GM21360 (cell line): ENCODE measurements at regions not wholly inside any gene's neighbourhood (a gene's known extent, or its start where the extent isn't known, plus 50 kb on each side); places are given as distances from the start of the nearest gene placed in this dataset.
A peak's percentile ranks its signal among the peaks of the same experiment; 100 is the strongest.

Source experiments
- ATAC-seq: cut with Tn5 transposase; IDR thresholded peaks from one replicate; pipeline ENCODE4 v1.9.1; 2021; ENCODE audit warnings: mild to moderate bottlenecking, moderate library complexity; ENCODE audit not compliant: unreplicated experiment

DNA sequence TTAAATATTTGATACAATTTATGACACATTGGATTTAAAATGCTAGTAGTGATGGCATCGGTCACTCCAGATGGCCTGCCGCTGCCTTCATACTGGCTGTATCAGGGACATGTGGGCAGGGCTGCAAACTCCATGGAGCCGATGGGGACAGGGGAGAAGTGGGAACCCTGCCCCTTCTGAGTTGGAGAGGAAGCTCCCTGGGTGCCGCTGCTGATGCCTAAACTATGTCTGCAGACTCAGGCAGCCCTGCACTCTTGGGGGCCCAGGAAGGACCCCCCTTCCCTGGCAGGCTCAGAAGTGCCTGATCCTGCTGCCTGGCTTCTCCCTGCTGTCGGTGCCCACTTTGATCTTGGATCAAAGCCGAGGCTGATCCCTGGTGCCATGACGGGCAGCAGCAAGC is 1522.1 kb downstream of the OTOL1 start:
- no peak for ATAC-seq

DNA sequence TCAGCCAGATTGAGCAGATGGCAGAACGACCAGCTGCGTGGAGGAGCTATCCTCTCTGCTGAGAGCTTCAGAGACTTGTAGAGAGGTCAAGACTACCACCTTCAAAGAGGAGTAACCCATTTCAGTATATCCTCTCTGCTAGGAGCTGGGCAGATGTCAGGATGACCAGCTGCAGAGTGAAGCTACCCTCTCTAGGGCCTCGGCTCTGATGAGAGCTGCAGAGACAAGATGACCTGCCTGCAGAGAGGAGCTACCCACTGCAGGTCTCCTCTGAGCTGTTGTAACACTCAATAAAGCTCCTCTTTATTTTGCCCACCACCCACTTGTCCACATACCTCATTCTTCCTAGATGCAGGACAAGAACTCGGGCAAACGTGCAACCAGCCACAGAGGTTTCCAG is 1522.7 kb downstream of the OTOL1 start:
- no peak for ATAC-seq

DNA sequence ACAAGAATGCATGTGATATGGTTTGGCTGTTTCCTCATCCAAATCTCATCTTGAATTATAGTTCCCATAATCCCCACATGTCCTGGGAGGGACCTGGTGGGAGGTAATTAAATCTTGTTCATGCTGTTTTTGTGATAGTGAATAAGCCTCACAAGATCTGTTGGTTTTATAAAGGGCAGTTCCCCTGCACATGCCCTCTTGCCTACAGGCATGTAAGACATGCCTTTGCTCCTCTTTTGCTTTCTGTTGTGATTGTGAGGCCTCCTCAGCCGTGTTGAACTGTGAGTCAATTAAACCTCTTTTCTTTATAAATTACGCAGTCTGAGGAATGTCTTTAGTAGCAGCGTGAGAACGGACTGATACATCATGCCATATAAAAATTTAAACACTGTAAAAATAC is 1537.0 kb downstream of the OTOL1 start:
- no peak for ATAC-seq

GRCh38 chr3:163039636-163040035 is 1543.0 kb downstream of the OTOL1 start:
- no peak for ATAC-seq

GRCh38 chr3:163043074-163043473 is 1546.5 kb downstream of the OTOL1 start:
- no peak for ATAC-seq

- no peak for ATAC-seq
Observed at GRCh38 chr3:163045945-163046344, 1549.3 kb downstream of the OTOL1 start.

DNA sequence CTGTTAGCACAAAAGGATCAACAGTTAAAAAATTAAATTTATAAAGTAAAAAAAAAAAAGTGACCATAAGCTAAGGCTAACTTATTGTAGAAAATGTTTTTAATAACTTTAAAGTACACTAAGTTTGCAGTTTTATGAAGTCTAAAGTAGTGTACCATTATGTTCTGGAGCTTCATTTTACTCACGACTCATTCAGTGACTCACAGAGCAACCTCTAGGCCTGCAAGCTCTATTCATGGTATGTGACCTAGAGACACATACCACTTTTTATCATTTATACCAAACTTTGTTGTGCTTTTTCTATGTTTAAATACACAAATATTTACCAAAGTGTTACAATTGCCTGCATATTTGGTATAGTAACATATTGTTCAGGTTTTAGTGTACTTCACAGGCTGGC is 1552.3 kb downstream of the OTOL1 start:
- ATAC-seq = no peak

DNA sequence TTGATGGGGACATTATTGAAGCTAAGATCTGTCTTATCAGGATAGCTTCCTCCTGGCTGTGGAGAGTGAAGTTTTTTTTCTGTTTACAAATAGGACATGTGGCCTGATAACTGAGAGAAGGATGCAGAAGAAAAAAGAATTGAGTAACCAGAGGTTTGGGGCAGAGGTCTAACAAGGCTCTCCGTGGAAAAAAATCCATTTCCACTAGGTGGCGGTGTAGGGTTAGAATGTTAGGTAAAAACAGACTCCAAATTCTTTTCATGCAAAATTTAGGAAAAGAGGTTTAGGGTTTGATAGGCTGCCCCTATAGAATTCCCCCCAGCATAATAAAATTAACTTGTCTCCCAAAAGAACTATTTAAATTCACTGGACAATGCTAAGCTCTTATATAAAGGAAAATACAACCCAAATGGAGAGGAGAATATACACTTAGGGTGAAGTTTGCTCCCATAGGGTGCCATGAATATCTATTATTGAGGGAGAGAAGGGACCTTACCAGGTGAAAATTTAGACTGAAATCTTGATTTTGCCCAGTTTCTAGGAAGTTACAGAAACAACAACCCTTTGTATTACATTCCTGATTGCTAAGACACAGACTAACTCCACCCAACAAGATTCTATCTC is 1560.4 kb downstream of the OTOL1 start:
- peak; percentile 70 for ATAC-seq

DNA sequence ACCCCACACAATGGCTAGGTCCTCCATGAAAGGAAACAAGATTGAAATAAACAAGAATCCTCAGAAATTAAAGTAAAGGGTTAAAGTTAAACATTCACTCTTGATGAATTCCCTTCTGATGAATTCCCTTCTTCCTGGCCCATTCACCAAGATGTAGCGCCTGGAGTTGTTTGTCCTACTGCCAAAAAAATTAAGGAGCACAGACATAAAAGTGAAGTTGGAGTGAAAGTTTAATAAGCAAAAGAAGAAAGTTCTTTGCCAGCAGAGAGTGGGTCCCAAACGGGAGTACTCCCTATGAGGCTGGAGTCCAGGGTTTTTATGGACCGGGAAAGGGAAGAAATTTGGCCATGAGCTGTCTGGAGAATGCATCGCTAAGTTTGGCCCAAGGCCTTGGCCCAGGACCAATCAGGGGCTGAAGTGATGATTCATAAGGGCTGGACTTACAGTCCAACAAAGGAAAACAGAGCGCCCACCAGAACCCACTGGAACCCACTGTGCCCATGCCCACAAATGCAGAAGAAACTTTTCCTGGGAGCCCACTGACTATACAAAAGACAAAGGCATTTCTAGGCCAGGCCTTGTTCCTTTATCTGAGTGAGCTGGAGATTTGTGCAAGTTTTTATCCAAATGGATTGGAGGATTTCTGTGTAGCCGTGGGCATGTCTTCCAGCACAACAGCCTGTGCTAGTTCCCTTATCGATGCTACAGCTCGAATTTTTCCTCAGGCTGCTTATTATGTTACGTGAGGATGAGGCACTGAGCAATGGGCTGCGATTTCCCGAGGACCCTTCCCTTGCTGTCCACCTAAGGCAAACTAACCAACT is 1561.6 kb downstream of the OTOL1 start:
- ATAC-seq = no peak

DNA sequence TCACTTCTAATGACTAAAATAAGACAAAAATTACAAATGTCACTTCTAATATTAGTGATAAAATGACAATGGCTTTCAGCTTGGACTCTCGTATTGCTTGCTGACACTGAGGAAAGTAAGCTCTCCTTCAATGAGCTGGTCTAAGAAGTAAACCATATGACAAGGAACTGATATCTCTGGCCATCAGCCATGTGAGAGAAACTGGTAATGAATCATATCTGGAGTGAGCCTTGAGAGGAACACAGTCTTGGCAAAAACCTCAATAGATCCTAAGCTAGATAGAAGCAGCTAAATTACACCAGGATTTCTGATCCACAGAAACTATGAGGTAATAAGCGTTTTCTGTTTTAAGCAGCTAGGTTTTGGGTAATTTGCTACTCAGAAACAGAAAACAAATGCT is 1575.1 kb downstream of the OTOL1 start:
- no peak for ATAC-seq
